Activated CD4-positive, alpha-beta T cell treated with anti-CD3 and anti-CD28 coated beads for 48 hours (primary cell): ENCODE measurements at regions not wholly inside any gene's neighbourhood (a gene's known extent, or its start where the extent isn't known, plus 50 kb on each side); places are given as distances from the start of the nearest gene placed in this dataset.

Source experiments
- DNase-seq: peaks from one replicate; pipeline ENCODE4 v3.0.0-alpha.2; 2020

- no peak for DNase-seq
Observed at GRCh38 chr4:54497947-54498346, 159.8 kb upstream of the KIT start.

- no peak for DNase-seq
Observed at GRCh38 chr4:54498661-54499111, 159.1 kb upstream of the KIT start.

- no peak for DNase-seq
Observed at GRCh38 chr4:54499308-54500074, 158.3 kb upstream of the KIT start.

- DNase-seq: no peak
Observed at GRCh38 chr4:54505362-54505761, 152.4 kb upstream of the KIT start.

- DNase-seq: no peak
Observed at GRCh38 chr4:54505996-54506395, 151.8 kb upstream of the KIT start.

GRCh38 chr4:54509057-54509456 lies 148.7 kb upstream of the KIT start:
- DNase-seq: no peak

GRCh38 chr4:54513204-54513603 lies 144.6 kb upstream of the KIT start:
- no peak for DNase-seq

GRCh38 chr4:54513741-54514140 lies 144.0 kb upstream of the KIT start:
- DNase-seq: no peak

GRCh38 chr4:54516556-54517215 lies 141.1 kb upstream of the KIT start:
- DNase-seq: no peak

- DNase-seq: no peak
Observed at GRCh38 chr4:54517781-54518444, 139.8 kb upstream of the KIT start.

- DNase-seq: no peak
Observed at GRCh38 chr4:54525602-54526001, 132.2 kb upstream of the KIT start.

GRCh38 chr4:54526560-54526959 lies 131.2 kb upstream of the KIT start:
- DNase-seq: no peak

GRCh38 chr4:54527532-54527931 lies 130.2 kb upstream of the KIT start:
- DNase-seq: no peak

- DNase-seq: peak; percentile 20
Observed at GRCh38 chr4:54539500-54540029, 118.2 kb upstream of the KIT start.

- DNase-seq: no peak
Observed at GRCh38 chr4:54540931-54541330, 116.8 kb upstream of the KIT start.

- no peak for DNase-seq
Observed at GRCh38 chr4:54541426-54542118, 116.2 kb upstream of the KIT start.

- DNase-seq: no peak
Observed at GRCh38 chr4:54542119-54542438, 115.7 kb upstream of the KIT start.

- no peak for DNase-seq
Observed at GRCh38 chr4:54542540-54543041, 115.2 kb upstream of the KIT start.

- DNase-seq: no peak
Observed at GRCh38 chr4:54543088-54543795, 114.5 kb upstream of the KIT start.

GRCh38 chr4:54545663-54546424 lies 111.9 kb upstream of the KIT start:
- DNase-seq: no peak

GRCh38 chr4:54547299-54548097 lies 110.3 kb upstream of the KIT start:
- peak; percentile 7 for DNase-seq
